WERI-Rb-1 (cell line): ENCODE measurements at regions not wholly inside any gene's neighbourhood (a gene's known extent, or its start where the extent isn't known, plus 50 kb on each side); places are given as distances from the start of the nearest gene placed in this dataset.

Source experiments
- DNase-seq: peaks from one replicate; pipeline ENCODE4 v3.0.0-alpha.2; 2020
- H3K27ac ChIP-seq: fragments of 250-450 bp; sonication (Bioruptor Pico); 2 replicates; pipeline ENCODE4 v1.5.1; 2020; ENCODE audit warnings: mild to moderate bottlenecking, moderate library complexity
- H3K27me3 ChIP-seq: fragments of 250-450 bp; sonication (Bioruptor Pico); 2 replicates; pipeline ENCODE4 v1.5.1; 2021; ENCODE audit warnings: mild to moderate bottlenecking, low read depth, moderate library complexity; ENCODE audit not compliant: insufficient read depth, severe bottlenecking
- H3K36me3 ChIP-seq: fragments of 250-450 bp; sonication (Bioruptor Pico); 2 replicates; pipeline ENCODE4 v1.5.1; 2020; ENCODE audit warnings: mild to moderate bottlenecking, moderate library complexity
- H3K4me3 ChIP-seq: 2 replicates; pipeline ENCODE4 v1.5.1; 2011; ENCODE audit warnings: low read depth, mild to moderate bottlenecking, control low read depth, low read length
- H3K9me3 ChIP-seq: fragments of 250-450 bp; sonication (Bioruptor Pico); 2 replicates; pipeline ENCODE4 v1.5.1; 2021; ENCODE audit warnings: mild to moderate bottlenecking, moderate library complexity; ENCODE audit not compliant: severe bottlenecking
- TF ChIP-seq, protein P1 (sequence below): IDR thresholded peaks from 2 replicates; pipeline ENCODE4 v1.5.1; 2011; ENCODE audit warnings: low read depth, mild to moderate bottlenecking, control low read depth, inconsistent platforms, low read length

DNA sequence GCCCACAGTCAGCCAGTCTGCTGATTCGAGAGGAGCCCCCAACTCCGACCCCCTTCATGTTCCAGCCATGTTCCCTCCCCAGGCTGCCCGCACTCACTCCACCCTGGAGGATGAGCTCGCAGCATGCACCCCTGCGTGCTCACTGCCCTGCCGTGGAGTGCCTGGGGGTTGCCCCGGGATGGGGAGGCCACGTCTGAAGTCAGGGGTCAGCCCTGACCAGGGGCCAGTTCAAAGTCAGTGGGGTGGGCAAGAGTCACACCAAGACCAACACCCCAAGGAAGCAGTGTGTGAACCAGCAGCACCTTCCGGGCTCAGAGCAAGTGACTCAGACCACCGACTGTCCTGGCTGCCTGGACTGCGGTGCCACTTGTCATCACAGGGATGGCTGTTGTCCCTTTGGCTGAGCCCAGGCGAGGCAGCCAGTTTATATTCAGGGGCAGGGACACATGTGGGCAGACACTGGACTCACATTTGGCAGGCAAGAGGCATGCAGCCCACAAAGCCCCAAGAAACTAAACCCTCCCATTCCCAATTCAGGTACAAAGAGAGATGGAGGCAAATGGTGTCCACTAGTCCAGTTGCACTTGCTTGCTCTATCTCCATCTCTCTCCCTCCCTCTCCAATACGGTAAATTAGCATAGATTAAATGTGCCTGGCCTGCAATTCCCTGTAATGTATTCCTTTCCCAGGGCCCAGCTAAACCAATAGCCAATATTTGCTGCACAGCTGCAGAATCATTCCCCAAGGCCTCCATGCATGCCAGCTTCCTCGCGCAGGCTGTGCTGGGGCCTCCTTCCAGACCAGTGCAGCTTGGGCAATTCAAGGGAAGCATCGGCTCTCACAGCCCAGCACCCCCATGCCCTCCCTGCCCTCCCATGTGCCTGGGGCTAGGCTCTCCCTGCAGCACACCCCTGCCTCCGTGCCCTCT lies 135.7 kb upstream of the IQSEC1 start:
- no peak for DNase-seq
- H3K9me3 ChIP-seq, result no peaks in the 10 kb centered on the region
- H3K36me3 ChIP-seq, result no peaks in the 10 kb centered on the region
- H3K27ac ChIP-seq, result no peak overlapping the region
- TF ChIP-seq, protein P1, sequence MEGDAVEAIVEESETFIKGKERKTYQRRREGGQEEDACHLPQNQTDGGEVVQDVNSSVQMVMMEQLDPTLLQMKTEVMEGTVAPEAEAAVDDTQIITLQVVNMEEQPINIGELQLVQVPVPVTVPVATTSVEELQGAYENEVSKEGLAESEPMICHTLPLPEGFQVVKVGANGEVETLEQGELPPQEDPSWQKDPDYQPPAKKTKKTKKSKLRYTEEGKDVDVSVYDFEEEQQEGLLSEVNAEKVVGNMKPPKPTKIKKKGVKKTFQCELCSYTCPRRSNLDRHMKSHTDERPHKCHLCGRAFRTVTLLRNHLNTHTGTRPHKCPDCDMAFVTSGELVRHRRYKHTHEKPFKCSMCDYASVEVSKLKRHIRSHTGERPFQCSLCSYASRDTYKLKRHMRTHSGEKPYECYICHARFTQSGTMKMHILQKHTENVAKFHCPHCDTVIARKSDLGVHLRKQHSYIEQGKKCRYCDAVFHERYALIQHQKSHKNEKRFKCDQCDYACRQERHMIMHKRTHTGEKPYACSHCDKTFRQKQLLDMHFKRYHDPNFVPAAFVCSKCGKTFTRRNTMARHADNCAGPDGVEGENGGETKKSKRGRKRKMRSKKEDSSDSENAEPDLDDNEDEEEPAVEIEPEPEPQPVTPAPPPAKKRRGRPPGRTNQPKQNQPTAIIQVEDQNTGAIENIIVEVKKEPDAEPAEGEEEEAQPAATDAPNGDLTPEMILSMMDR, result no peak
- H3K4me3 ChIP-seq, result no peak overlapping the region
- no peaks in the 10 kb centered on the region for H3K27me3 ChIP-seq

DNA sequence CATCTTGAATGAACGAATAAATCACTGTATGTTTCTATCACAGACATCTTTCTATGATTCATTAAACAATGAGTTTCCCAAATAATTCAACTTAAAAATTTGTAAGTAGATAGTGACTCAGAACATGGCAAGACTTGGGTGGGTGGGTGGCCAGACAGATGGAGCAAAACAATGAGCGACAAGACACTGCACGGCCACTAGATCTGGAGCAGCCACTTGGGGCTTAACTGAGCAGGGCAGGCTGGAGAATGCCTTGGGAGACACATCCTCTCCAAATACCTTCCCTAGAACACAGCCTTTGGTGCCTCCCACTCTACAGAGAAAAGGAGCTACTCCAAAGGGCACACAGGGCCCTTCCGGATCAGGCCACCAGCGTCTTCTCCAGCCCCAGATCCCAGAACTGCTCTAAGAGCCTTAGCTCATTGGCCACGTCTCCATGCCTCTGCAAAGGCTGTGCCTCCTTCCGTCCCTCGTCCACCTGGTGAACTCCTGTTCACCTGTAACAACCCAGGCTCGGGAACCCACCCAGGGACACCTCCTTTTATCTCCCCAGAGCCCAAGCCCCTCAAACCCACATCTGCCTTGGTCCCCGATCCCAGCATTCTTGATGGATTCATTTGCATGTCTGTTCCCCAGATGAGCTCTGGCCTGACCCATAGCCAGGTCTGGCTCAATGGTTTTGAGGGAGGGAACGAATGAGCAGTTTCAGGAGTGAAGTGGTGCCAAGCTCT lies 134.9 kb upstream of the IQSEC1 start:
- H3K4me3 ChIP-seq, result no peak overlapping the region
- H3K27ac ChIP-seq, result no peak overlapping the region
- H3K36me3 ChIP-seq, result no peaks in the 10 kb centered on the region
- TF ChIP-seq, protein P1, result no peak
- DNase-seq, result no peak
- no peaks in the 10 kb centered on the region for H3K9me3 ChIP-seq
- no peaks in the 10 kb centered on the region for H3K27me3 ChIP-seq

DNA sequence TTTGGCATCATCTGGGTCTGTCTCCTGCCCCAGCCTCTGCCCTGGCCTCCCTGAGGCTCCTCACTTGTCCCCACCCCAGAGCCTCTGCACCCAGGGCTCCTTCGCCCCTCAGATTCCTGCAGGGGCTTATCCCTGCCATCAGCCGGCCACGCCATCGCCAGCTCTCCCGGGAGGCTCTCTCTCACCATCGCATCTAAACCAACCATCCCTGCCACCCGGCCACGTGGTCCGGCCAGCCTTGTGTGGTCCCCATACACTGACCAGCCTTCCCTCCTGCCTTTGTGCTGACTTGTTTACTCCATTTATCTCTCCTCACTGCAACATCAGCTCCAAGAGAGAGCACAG lies 134.3 kb upstream of the IQSEC1 start:
- TF ChIP-seq, protein P1, result no peak
- H3K4me3 ChIP-seq, result no peak overlapping the region
- H3K27ac ChIP-seq, result no peak overlapping the region
- no peaks in the 10 kb centered on the region for H3K36me3 ChIP-seq
- no peaks in the 10 kb centered on the region for H3K9me3 ChIP-seq
- no peaks in the 10 kb centered on the region for H3K27me3 ChIP-seq
- DNase-seq, result no peak

DNA sequence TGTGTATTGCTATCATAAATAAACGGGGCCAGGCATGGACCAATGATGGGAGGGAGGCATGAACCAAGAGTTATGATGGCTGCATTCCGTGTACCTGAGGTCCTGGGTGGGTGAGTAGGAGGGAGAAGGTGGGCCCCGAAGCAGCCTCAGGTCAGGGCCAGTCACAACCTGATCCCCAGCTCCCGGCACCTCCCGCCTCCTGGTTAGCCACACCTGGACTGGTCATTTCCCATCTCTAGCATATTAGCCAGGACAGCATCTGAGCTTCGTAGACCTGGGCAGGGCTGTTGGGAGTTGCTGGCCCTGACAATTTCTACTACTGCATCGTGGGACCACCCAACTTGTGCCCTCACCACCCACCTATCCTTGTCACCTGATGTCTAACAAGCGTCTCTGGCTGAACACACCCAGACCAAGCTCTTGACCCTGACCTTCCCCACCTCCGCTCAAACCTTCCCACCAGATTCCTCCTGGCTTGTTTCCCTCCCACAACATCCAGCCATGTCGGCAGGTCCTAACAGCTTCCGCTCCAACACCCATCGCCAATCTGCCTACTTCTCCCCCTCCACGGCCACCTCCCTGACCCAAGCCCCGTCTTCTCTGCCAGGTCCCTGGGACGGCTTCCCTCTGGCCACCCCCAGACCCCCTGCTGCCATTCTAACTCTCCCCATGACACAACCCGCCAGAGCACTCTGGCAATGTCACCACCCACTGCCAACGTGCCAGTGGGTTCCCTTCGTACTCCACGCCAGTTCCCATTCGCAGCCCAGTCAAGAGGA lies 133.8 kb upstream of the IQSEC1 start:
- no peak overlapping the region for H3K27ac ChIP-seq
- DNase-seq, result no peak
- TF ChIP-seq, protein P1, result no peak
- H3K9me3 ChIP-seq, result no peaks in the 10 kb centered on the region
- no peaks in the 10 kb centered on the region for H3K36me3 ChIP-seq
- H3K27me3 ChIP-seq, result no peaks in the 10 kb centered on the region
- no peak overlapping the region for H3K4me3 ChIP-seq

DNA sequence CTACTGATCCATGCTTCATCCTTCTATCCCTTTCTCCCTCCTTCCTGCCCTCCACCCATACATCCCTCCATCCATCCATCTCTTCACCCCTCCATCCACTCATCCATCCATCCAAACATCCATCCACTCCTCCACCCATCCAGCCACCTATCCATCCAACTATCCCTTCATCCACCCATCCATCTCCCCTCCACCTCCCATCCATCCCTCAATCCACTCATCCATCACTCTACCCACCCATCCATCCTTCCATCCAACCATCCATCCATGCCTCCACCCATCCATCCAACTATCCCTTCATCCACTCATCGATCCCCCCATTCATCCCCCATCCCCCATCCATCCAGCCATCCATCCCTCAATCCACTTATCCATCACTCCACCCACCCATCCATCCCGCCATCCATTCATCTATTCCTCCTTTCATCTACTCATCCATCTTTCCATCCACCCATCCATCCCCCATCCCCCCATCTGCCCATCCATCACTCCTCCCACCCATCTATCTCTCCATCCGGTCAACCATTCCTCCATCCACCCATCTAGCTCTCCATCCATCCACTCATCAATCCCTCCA lies 132.4 kb upstream of the IQSEC1 start:
- Histone ChIP-seq H3K27me3 (no peaks in the 10 kb centered on the region), H3K27ac (no peak overlapping the region), H3K4me3 (no peak overlapping the region), H3K9me3 (no peaks in the 10 kb centered on the region), H3K36me3 (no peaks in the 10 kb centered on the region)
- TF ChIP-seq, protein P1, result no peak
- DNase-seq, result no peak
